ENCODE measurements at regions not wholly inside any gene's neighbourhood (a gene's known extent, or its start where the extent isn't known, plus 50 kb on each side); places are given as distances from the start of the nearest gene placed in this dataset.

- Histone ChIP-seq H3K4me1 (ENCODE audit: control insufficient read depth, insufficient read depth, low read length) (no peaks in the 10 kb centered on the region), H3K36me3 (ENCODE audit: control insufficient read depth, insufficient read depth, low read length) (no peaks in the 10 kb centered on the region), H3K4me3 (ENCODE audit: low read depth, low read length) (no peak overlapping the region), H3K27me3 (ENCODE audit: control insufficient read depth, insufficient read depth, low read length) (no peaks in the 10 kb centered on the region), H3K9me3 (ENCODE audit: control insufficient read depth, insufficient read depth, low read length) (peaks cover 2% of the 10 kb centered on the region), H3K9ac (ENCODE audit: low read depth, low read length) (no peak overlapping the region)
Measured at GRCh38 chr2:123262856-123263255, 762.2 kb upstream of the CNTNAP5 start.

- H3K4me1 ChIP-seq (ENCODE audit: control insufficient read depth, insufficient read depth, low read length) = no peaks in the 10 kb centered on the region
- no peaks in the 10 kb centered on the region for H3K9me3 ChIP-seq (ENCODE audit: control insufficient read depth, insufficient read depth, low read length)
- H3K4me3 ChIP-seq (ENCODE audit: low read depth, low read length) = no peak overlapping the region
- H3K9ac ChIP-seq (ENCODE audit: low read depth, low read length) = no peak overlapping the region
- H3K36me3 ChIP-seq (ENCODE audit: control insufficient read depth, insufficient read depth, low read length) = no peaks in the 10 kb centered on the region
- H3K27me3 ChIP-seq (ENCODE audit: control insufficient read depth, insufficient read depth, low read length) = no peaks in the 10 kb centered on the region
Measured at GRCh38 chr2:123283431-123283830, 741.7 kb upstream of the CNTNAP5 start.

- Histone ChIP-seq H3K4me1 (ENCODE audit: control insufficient read depth, insufficient read depth, low read length) (no peaks in the 10 kb centered on the region), H3K27me3 (ENCODE audit: control insufficient read depth, insufficient read depth, low read length) (no peaks in the 10 kb centered on the region), H3K4me3 (ENCODE audit: low read depth, low read length) (no peak overlapping the region), H3K9ac (ENCODE audit: low read depth, low read length) (no peak overlapping the region), H3K36me3 (ENCODE audit: control insufficient read depth, insufficient read depth, low read length) (no peaks in the 10 kb centered on the region), H3K9me3 (ENCODE audit: control insufficient read depth, insufficient read depth, low read length) (no peaks in the 10 kb centered on the region)
Measured at GRCh38 chr2:123303731-123304130, 721.4 kb upstream of the CNTNAP5 start.

Data from iPS-15b (cell line).